Brain microvascular endothelial cell (primary cell): ENCODE measurements at regions not wholly inside any gene's neighbourhood (a gene's known extent, or its start where the extent isn't known, plus 50 kb on each side); places are given as distances from the start of the nearest gene placed in this dataset.
"Not testable (repeated sequence)": the region's sequence is repeated elsewhere in the genome, so short reads cannot be mapped to it uniquely, and the experiment has no call there.

ENCODE experiments used
- DNase-seq: peaks from one replicate; pipeline ENCODE4 v3.0.0-alpha.2; 2020
- H3K27ac ChIP-seq: fragments of 250-450 bp; sonication (Bioruptor Pico); 2 replicates; pipeline ENCODE4 v1.5.1; 2020; ENCODE audit warnings: mild to moderate bottlenecking, moderate library complexity
- H3K27me3 ChIP-seq: fragments of 250-450 bp; sonication (Bioruptor Pico); replicated peaks from 2 replicates; pipeline ENCODE4 v1.5.1; 2020; ENCODE audit warnings: mild to moderate bottlenecking
- H3K36me3 ChIP-seq: fragments of 250-450 bp; sonication (Bioruptor Pico); replicated peaks from 2 replicates; pipeline ENCODE4 v1.5.1; 2020; ENCODE audit warnings: mild to moderate bottlenecking
- H3K4me3 ChIP-seq: 2 replicates; pipeline ENCODE4 v1.5.1; 2011; ENCODE audit warnings: low read depth, mild to moderate bottlenecking, control low read depth, low read length, moderate library complexity
- CTCF ChIP-seq: IDR thresholded peaks from 2 replicates; pipeline ENCODE4 v1.5.1; 2011; ENCODE audit warnings: low read depth, mild to moderate bottlenecking, moderate library complexity, low read length, control low read depth, inconsistent platforms; ENCODE audit errors: missing control alignments
- in situ Hi-C: cut with HindIII; loops from 2 replicates; pipeline ENCODE4 v1.10.0; 2017; ENCODE audit warnings: low sequenced_read_pairs, low pct_ligation_motif_present

- H3K36me3 ChIP-seq = no peaks in the 10 kb centered on the region
- H3K27ac ChIP-seq = no peak overlapping the region
- no peak overlapping the region for H3K4me3 ChIP-seq
- DNase-seq = no peak
- H3K27me3 ChIP-seq = no peaks in the 10 kb centered on the region
- no peak for TF ChIP-seq CTCF
- in situ Hi-C loops = no loop called here
Observed at GRCh38 chr6:11890209-11890608, 111.6 kb upstream of the ADTRP start.

DNA sequence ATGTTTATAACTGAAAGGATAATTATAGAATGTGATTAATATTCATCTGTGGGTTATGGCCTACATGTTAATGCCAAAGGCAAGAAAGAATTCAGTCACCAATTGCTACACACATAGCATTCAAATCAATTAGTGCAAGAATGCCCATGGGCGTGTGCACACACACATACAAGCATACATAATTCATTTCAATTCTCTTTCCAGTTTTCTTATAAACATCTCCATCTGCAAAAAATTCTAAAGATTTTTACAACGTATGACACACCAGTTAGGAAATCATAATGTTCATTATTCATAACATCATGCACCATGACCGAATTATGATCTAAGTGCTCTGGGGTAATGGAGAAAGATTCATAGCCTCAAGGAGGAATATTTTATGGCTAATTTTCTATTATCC, 111.0 kb upstream of the ADTRP start:
- H3K36me3 ChIP-seq = no peaks in the 10 kb centered on the region
- H3K27ac ChIP-seq = no peak overlapping the region
- no peak for DNase-seq
- H3K4me3 ChIP-seq = no peak overlapping the region
- TF ChIP-seq CTCF = no peak
- in situ Hi-C loops = no loop called here
- no peaks in the 10 kb centered on the region for H3K27me3 ChIP-seq

DNA sequence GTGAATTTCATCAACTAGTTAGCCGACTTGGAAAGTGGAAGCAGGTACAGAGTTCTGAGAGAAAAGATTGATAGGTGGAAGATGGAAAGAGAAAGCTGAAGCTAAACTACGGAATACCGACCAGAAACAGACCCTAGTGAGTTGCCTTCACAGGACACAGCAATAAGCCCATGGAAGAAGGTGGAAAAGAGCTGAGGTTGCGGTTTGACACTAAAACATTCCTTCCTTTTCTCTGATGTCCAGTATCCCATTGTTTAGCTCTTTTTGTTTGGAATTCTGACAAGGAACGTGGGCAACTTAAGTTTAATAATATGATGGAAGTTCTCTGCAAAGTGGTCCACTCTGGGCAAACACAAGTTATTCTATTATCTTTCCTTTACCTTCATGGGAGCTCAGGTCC, 110.1 kb upstream of the ADTRP start:
- H3K27me3 ChIP-seq = no peaks in the 10 kb centered on the region
- H3K36me3 ChIP-seq = no peaks in the 10 kb centered on the region
- no peak for DNase-seq
- H3K27ac ChIP-seq = no peak overlapping the region
- in situ Hi-C loops = no loop called here
- H3K4me3 ChIP-seq = no peak overlapping the region
- TF ChIP-seq CTCF = no peak

- DNase-seq = no peak
- in situ Hi-C loops = no loop called here
- no peak overlapping the region for H3K27ac ChIP-seq
- H3K27me3 ChIP-seq = no peaks in the 10 kb centered on the region
- no peak overlapping the region for H3K4me3 ChIP-seq
- H3K36me3 ChIP-seq = no peaks in the 10 kb centered on the region
- TF ChIP-seq CTCF = no peak
Observed at GRCh38 chr6:11885159-11885558, 106.6 kb upstream of the ADTRP start.

- not testable (repeated sequence) for H3K27me3 ChIP-seq, DNase-seq
Observed at GRCh38 chr6:11883471-11883870, 104.9 kb upstream of the ADTRP start.

DNA sequence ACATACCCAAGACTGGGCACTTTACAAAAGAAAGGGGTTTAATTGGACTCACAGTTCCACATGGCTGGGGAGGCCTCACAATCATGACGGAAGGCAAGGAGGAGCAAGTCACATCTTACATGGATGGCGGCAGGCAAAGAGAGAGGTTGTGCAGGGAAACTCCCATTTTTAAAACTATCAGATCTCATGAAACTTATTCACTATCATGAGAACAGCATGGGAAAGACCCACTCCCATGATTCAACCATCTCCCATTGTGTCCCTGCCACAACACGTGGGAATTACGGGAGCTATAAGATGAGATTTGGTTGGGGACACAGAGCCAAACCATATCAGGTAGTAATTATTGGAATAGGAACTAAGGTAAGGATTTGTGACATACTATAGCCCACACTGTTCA, 101.6 kb upstream of the ADTRP start:
- DNase-seq, H3K4me3 ChIP-seq, H3K36me3 ChIP-seq, H3K27me3 ChIP-seq, in situ Hi-C loops, H3K27ac ChIP-seq: not testable (repeated sequence)

More at GRCh38 chr6:11883471-11883870, 104.9 kb upstream of the ADTRP start:
- H3K36me3 ChIP-seq, in situ Hi-C loops, H3K27ac ChIP-seq, H3K4me3 ChIP-seq: not testable (repeated sequence)

- in situ Hi-C loops = no loop called here
Observed at GRCh38 chr6:11878735-11879134, 100.1 kb upstream of the ADTRP start.

More at GRCh38 chr6:11878735-11879134, 100.1 kb upstream of the ADTRP start:
- no peak overlapping the region for H3K4me3 ChIP-seq
- no peak overlapping the region for H3K27ac ChIP-seq
- H3K36me3 ChIP-seq = no peaks in the 10 kb centered on the region
- H3K27me3 ChIP-seq = no peaks in the 10 kb centered on the region
- TF ChIP-seq CTCF = no peak
- DNase-seq = no peak
